GM12875 (cell line): ENCODE measurements at regions not wholly inside any gene's neighbourhood (a gene's known extent, or its start where the extent isn't known, plus 50 kb on each side); places are given as distances from the start of the nearest gene placed in this dataset.
"Not testable (repeated sequence)": the region's sequence is repeated elsewhere in the genome, so short reads cannot be mapped to it uniquely, and the experiment has no call there.

Experiments
- H3K4me3 ChIP-seq: one replicate; pipeline ENCODE4 v1.5.1; 2011; ENCODE audit warnings: low read depth, low read length, control low read depth
- CTCF ChIP-seq: IDR thresholded peaks from 2 replicates; pipeline ENCODE4 v1.5.1; 2011; ENCODE audit warnings: low read depth, mild to moderate bottlenecking, control low read depth, inconsistent platforms, low read length, moderate library complexity, borderline replicate concordance; ENCODE audit not compliant: insufficient read depth

- no peak overlapping the region for H3K4me3 ChIP-seq
- no peak for TF ChIP-seq CTCF
Measured at GRCh38 chr1:59195151-59195550, 101.7 kb upstream of the FGGY start.

- TF ChIP-seq CTCF, result no peak
- no peak overlapping the region for H3K4me3 ChIP-seq
Measured at GRCh38 chr1:59198564-59198963, 98.3 kb upstream of the FGGY start.

GRCh38 chr1:59199147-59199546, 97.7 kb upstream of the FGGY start:
- no peak for TF ChIP-seq CTCF
- no peak overlapping the region for H3K4me3 ChIP-seq

GRCh38 chr1:59199719-59200376, 97.0 kb upstream of the FGGY start:
- no peak for TF ChIP-seq CTCF

GRCh38 chr1:59201341-59201740, 95.6 kb upstream of the FGGY start:
- TF ChIP-seq CTCF, result no peak

More at GRCh38 chr1:59199719-59200376, 97.0 kb upstream of the FGGY start:
- H3K4me3 ChIP-seq, result no peak overlapping the region

GRCh38 chr1:59202455-59202854, 94.4 kb upstream of the FGGY start:
- TF ChIP-seq CTCF, result no peak
- no peak overlapping the region for H3K4me3 ChIP-seq

More at GRCh38 chr1:59201341-59201740, 95.6 kb upstream of the FGGY start:
- H3K4me3 ChIP-seq, result no peak overlapping the region

GRCh38 chr1:59204001-59204400, 92.9 kb upstream of the FGGY start:
- TF ChIP-seq CTCF, result no peak
- no peak overlapping the region for H3K4me3 ChIP-seq

- not testable (repeated sequence) for H3K4me3 ChIP-seq
Measured at GRCh38 chr1:59206616-59207015, 90.3 kb upstream of the FGGY start.

- not testable (repeated sequence) for H3K4me3 ChIP-seq
Measured at GRCh38 chr1:59210430-59210829, 86.5 kb upstream of the FGGY start.
